Panc1 (cell line): ENCODE measurements at regions not wholly inside any gene's neighbourhood (a gene's known extent, or its start where the extent isn't known, plus 50 kb on each side); places are given as distances from the start of the nearest gene placed in this dataset.

Experiments used
- CTCF ChIP-seq: fragments of 450-650 bp; IDR thresholded peaks from 2 replicates; pipeline ENCODE4 v1.5.1; 2017; ENCODE audit warnings: mild to moderate bottlenecking
- POLR2AphosphoS5 ChIP-seq: IDR thresholded peaks from 2 replicates; pipeline ENCODE4 v1.6.1; 2012; ENCODE audit warnings: mild to moderate bottlenecking, low read depth, low read length, moderate library complexity
- SIN3A ChIP-seq: IDR thresholded peaks from 2 replicates; pipeline ENCODE4 v1.6.1; 2012; ENCODE audit warnings: low read depth, mild to moderate bottlenecking, low read length, moderate library complexity, borderline replicate concordance; ENCODE audit not compliant: insufficient read depth
- TCF7L2 ChIP-seq: IDR thresholded peaks from 2 replicates; pipeline ENCODE4 v1.6.1; 2011; ENCODE audit warnings: mild to moderate bottlenecking, low read depth, low read length, inconsistent platforms

DNA sequence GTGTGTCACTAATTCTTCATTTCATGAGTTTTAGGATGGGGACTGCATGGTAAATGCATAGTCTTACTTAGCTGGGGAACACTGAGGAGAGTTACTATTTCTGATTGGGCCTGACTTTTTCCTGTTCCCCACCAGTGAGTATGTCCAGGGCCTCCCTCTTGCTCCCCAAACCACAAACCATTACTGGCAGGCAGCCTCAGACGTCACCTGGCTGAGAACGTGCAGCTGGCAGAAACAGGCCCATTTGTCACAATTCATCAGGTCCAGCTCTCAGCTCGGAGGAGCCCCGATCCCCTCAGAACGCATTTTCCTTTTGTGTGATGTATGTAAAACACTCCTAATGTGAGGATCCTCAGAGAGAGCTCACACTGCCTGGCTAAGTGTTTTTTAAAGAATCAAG lies 71.7 kb upstream of the SIX3 start:
- TF ChIP-seq CTCF (no peak), SIN3A (no peak), POLR2AphosphoS5 (no peak), TCF7L2 (no peak)
